HepG2 (cell line): ENCODE measurements at regions not wholly inside any gene's neighbourhood (a gene's known extent, or its start where the extent isn't known, plus 50 kb on each side); places are given as distances from the start of the nearest gene placed in this dataset.

ENCODE experiments used
- ATAC-seq: fragments of 200-7000 bp; cut with Tn5 transposase; 3 replicates; pipeline ENCODE4 v1.9.1; 2020; ENCODE audit warnings: mild to moderate bottlenecking, moderate library complexity
- BruUV-seq: library from RNA; stranded (reverse); fragments of 400-500 nt; replicated peaks from 2 replicates; lab custom pipeline; 2021; lab: Mats Ljungman, UMichigan
- CTCF ChIA-PET: fragments of 300-600 bp; formaldehyde crosslinking; extraction: SDS; loops from one replicate; lab custom pipeline; 2021; ENCODE audit warnings: low total read pairs, inconsistent platforms, low intra/inter-chr PET ratio; lab: Yijun Ruan, JAX
- POLR2A ChIA-PET: fragments of 350-600 bp; sonication (Branson Sonifier 250); formaldehyde crosslinking; loops from one replicate; lab custom pipeline; 2020; ENCODE audit warnings: antibody characterized with exemption, inconsistent platforms; lab: Yijun Ruan, JAX
- DNase-seq: peaks from one replicate; pipeline ENCODE4 v3.0.0-alpha.2; 2015; ENCODE audit warnings: low spot score
- FAIRE-seq: peaks from 3 replicates; lab custom pipeline; 2011; peaks lifted over from hg19 to GRCh38; lab: Jason Lieb, UNC
- H2AFZ ChIP-seq: one replicate; pipeline ENCODE4 v1.6.1; 2011; ENCODE audit warnings: low read length, inconsistent platforms
- H3K27ac ChIP-seq: fragments of 300-600 bp; 3 replicates; pipeline ENCODE4 v1.8.0; 2011; ENCODE audit warnings: mixed run types, mild to moderate bottlenecking, mixed read lengths, low read length, inconsistent platforms; ENCODE audit not compliant: insufficient read depth; ENCODE audit errors: extremely low read length
- H3K27me3 ChIP-seq, 2 experiments: fragments of 200-600 bp in 1 of 2; 2 replicates in 1 of 2; 3 replicates in 1 of 2; pipeline versions ENCODE4 v1.6.0 to v1.8.0; 2011; ENCODE audit warnings: low read length in 2 of 2, mild to moderate bottlenecking in 2 of 2, moderate library complexity in 2 of 2, inconsistent platforms in 1 of 2; ENCODE audit not compliant: insufficient read depth in 2 of 2, control insufficient read depth in 1 of 2
- H3K36me3 ChIP-seq, 2 experiments: fragments of 200-600 bp in 1 of 2; replicated peaks in 1 of 2; 2 replicates in 1 of 2; 3 replicates in 1 of 2; pipeline versions ENCODE4 v1.5.1 to v1.8.0; 2011; ENCODE audit warnings: low read length in 2 of 2, inconsistent platforms in 1 of 2; ENCODE audit not compliant: insufficient read depth in 2 of 2, control insufficient read depth in 1 of 2
- H3K4me1 ChIP-seq: 2 replicates; pipeline ENCODE4 v1.5.1; 2012; ENCODE audit warnings: low read length, inconsistent platforms; ENCODE audit not compliant: insufficient read depth
- H3K4me2 ChIP-seq: 2 replicates; pipeline ENCODE4 v1.6.0; 2011; ENCODE audit warnings: low read depth, low read length, inconsistent platforms
- H3K4me3 ChIP-seq, 3 experiments: fragments of 200-600 bp in 1 of 3; sonication (generic), shearing (Covaris generic) in 1 of 3; replicated peaks in 1 of 3; 2 replicates each; pipeline ENCODE4 v1.5.1; 2011 to 2016; ENCODE audit warnings: low read length in 3 of 3, inconsistent platforms in 2 of 3, low read depth in 2 of 3, mild to moderate bottlenecking in 2 of 3, control low read depth in 1 of 3, mixed read lengths in 1 of 3; ENCODE audit not compliant: insufficient read depth in 1 of 3
- H3K79me2 ChIP-seq: one replicate; pipeline ENCODE4 v1.6.1; 2011; ENCODE audit warnings: low read length, inconsistent platforms; ENCODE audit not compliant: insufficient read depth
- H3K9ac ChIP-seq: 2 replicates; pipeline ENCODE4 v1.6.0; 2011; ENCODE audit warnings: mild to moderate bottlenecking, low read depth, low read length, inconsistent platforms; ENCODE audit not compliant: insufficient read depth
- H3K9me3 ChIP-seq: 2 replicates; pipeline ENCODE4 v1.5.1; 2012; ENCODE audit warnings: mild to moderate bottlenecking, low read length
- H4K20me1 ChIP-seq: 2 replicates; pipeline ENCODE4 v1.6.0; 2011; ENCODE audit warnings: inconsistent platforms, mild to moderate bottlenecking, low read length, moderate library complexity; ENCODE audit not compliant: insufficient read depth
- HHEX ChIP-seq: IDR thresholded peaks from 2 replicates; pipeline ENCODE4 v1.6.1; 2016; ENCODE audit warnings: control low read depth
- HNRNPH1 ChIP-seq: fragments of 200-400 bp; formaldehyde crosslinking; optimal IDR thresholded peaks from 2 replicates; pipeline ENCODE3; 2017; ENCODE audit warnings: mild to moderate bottlenecking, low read depth, low read length
- REL ChIP-seq: sonication (generic); formaldehyde crosslinking; conservative IDR thresholded peaks from 2 replicates; pipeline ENCODE4 v1.8.0; 2022; ENCODE audit warnings: mild to moderate bottlenecking, missing genetic modification reagents, moderate library complexity
- RXRA ChIP-seq: sonication (generic); formaldehyde crosslinking; IDR thresholded peaks from 2 replicates; pipeline ENCODE4 v1.5.1; 2020; ENCODE audit warnings: missing genetic modification reagents
- SALL2 ChIP-seq: sonication (generic); formaldehyde crosslinking; IDR thresholded peaks from 2 replicates; pipeline ENCODE4 v1.8.1; 2023; ENCODE audit warnings: mild to moderate bottlenecking, missing genetic modification reagents, inconsistent platforms
- ZNF317 ChIP-seq: sonication (generic); formaldehyde crosslinking; IDR thresholded peaks from 2 replicates; pipeline ENCODE4 v1.5.0; 2020; ENCODE audit warnings: mild to moderate bottlenecking, missing genetic modification reagents
- ZNF329 ChIP-seq: sonication (generic); formaldehyde crosslinking; IDR thresholded peaks from 2 replicates; pipeline ENCODE4 v1.9.0; 2021; ENCODE audit warnings: low read depth, mild to moderate bottlenecking, missing genetic modification reagents
- ZNF547 ChIP-seq: sonication (generic); formaldehyde crosslinking; IDR thresholded peaks from 2 replicates; pipeline ENCODE4 v1.5.1; 2020; ENCODE audit warnings: mild to moderate bottlenecking, missing genetic modification reagents
- ZNF790 ChIP-seq: sonication (generic); formaldehyde crosslinking; IDR thresholded peaks from 2 replicates; pipeline ENCODE4 v1.8.0; 2022; ENCODE audit warnings: missing genetic modification reagents, mild to moderate bottlenecking, borderline replicate concordance
- WGBS: methylation state at CpG from one replicate; pipeline ENCODE4 v1.1.6; 2017; ENCODE audit warnings: low lambda C conversion rate; 5-methylcytosine and 5-hydroxymethylcytosine counted together
- in situ Hi-C: cut with HindIII; loops from 2 replicates; pipeline ENCODE4 v1.10.0; 2017; ENCODE audit warnings: low pct_unique_long_range_greater_than_20kb; ENCODE audit not compliant: extremely low pct_ligation_motif_present
- intact Hi-C: fragments of 100-400 bp; cut with micrococcal nuclease; formaldehyde crosslinking; loops from one replicate; pipeline ENCODE4 v1.10.0; 2022; ENCODE audit not compliant: unreplicated experiment
- TF ChIP-seq, protein P1 (sequence below): sonication (generic); formaldehyde crosslinking; conservative IDR thresholded peaks from 2 replicates; pipeline ENCODE4 v1.4.0; 2020; ENCODE audit warnings: missing genetic modification reagents
- TF ChIP-seq, protein P2 (sequence below): fragments of 450-650 bp; IDR thresholded peaks from 2 replicates; pipeline ENCODE4 v1.6.1; 2016
- TF ChIP-seq, protein P3 (sequence below): sonication (generic); formaldehyde crosslinking; IDR thresholded peaks from 2 replicates; pipeline ENCODE4 v1.4.0; 2020; ENCODE audit warnings: missing genetic modification reagents

DNA sequence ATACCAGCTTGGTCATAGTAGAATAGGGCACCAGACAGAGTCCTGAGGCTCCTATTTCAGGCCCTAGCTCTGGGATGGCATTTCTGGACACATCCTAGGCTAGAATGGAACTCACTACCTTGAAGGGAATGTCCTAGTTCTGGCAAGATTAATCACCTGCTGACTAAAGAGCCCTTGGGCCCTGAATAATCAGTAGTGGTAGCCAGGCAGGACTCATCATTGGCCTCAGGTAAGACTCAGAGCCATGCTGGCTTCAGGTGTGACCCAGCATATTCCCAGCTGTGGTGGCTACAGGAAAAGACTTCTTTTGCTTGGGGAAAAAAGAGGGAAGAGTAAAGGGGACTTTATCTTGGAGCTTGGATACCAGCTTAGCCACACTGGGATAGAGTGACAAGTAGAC lies 131.0 kb upstream of the SRD5A2 start:
- CTCF ChIA-PET, result no interaction called here
- DNase-seq (no peak), ATAC-seq (no peak), FAIRE-seq (no peak)
- Histone ChIP-seq H3K9me3 (no peaks in the 10 kb centered on the region), H3K79me2 (no peaks in the 10 kb centered on the region), H3K4me3 (no peak overlapping the region), H3K4me2 (no peak overlapping the region), H3K27ac (no peak overlapping the region), H3K27me3 (no peaks in the 10 kb centered on the region), H3K9ac (no peak overlapping the region), H4K20me1 (no peaks in the 10 kb centered on the region), H3K36me3 (no peaks in the 10 kb centered on the region), H2AFZ (no peak overlapping the region), H3K4me1 (peaks cover 8% of the 10 kb centered on the region; the same call in 1 of the 2 replicates)
- intact Hi-C loops, result no loop called here
- no TSS peak for BruUV-seq
- TF ChIP-seq ZNF329 (no peak), RXRA (CRISPR knock-in tag) (no peak), HHEX (no peak)
- in situ Hi-C loops, result no loop called here
- POLR2A ChIA-PET, result no interaction called here

DNA sequence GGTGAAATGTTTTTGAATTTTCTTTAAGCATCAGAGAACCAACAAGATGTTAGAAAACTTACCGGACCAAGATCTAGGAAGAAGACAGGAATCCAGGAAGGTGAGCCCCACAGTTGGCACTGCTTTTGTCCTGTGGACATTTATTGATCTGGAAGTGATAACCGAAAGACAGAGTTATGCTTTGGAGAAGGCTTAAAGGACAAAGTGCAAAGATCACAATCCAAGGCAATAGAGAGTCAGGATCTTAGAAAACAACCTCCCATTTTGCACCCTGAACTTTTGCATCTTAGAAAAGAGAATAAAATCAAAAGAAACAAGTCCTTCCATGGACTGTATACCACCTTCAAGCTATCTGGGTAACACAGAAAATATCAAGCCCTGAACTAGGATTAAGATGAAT lies 129.4 kb upstream of the SRD5A2 start:
- H3K4me3 ChIP-seq, result no peak overlapping the region
- FAIRE-seq, result no peak
- intact Hi-C loops (no loop called here), in situ Hi-C loops (no loop called here)
- H3K9me3 ChIP-seq, result no peaks in the 10 kb centered on the region
- TF ChIP-seq ZNF547 (CRISPR knock-in tag) (no peak), REL (CRISPR knock-in tag) (no peak), HNRNPH1 (no peak), ZNF317 (no peak), SALL2 (no peak), ZNF790 (no peak)
- TF ChIP-seq, protein P1, sequence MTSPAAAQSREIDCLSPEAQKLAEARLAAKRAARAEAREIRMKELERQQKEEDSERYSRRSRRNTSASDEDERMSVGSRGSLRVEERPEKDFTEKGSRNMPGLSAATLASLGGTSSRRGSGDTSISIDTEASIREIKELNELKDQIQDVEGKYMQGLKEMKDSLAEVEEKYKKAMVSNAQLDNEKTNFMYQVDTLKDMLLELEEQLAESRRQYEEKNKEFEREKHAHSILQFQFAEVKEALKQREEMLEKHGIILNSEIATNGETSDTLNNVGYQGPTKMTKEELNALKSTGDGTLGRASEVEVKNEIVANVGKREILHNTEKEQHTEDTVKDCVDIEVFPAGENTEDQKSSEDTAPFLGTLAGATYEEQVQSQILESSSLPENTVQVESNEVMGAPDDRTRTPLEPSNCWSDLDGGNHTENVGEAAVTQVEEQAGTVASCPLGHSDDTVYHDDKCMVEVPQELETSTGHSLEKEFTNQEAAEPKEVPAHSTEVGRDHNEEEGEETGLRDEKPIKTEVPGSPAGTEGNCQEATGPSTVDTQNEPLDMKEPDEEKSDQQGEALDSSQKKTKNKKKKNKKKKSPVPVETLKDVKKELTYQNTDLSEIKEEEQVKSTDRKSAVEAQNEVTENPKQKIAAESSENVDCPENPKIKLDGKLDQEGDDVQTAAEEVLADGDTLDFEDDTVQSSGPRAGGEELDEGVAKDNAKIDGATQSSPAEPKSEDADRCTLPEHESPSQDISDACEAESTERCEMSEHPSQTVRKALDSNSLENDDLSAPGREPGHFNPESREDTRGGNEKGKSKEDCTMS, result no peak
- TF ChIP-seq, protein P2, sequence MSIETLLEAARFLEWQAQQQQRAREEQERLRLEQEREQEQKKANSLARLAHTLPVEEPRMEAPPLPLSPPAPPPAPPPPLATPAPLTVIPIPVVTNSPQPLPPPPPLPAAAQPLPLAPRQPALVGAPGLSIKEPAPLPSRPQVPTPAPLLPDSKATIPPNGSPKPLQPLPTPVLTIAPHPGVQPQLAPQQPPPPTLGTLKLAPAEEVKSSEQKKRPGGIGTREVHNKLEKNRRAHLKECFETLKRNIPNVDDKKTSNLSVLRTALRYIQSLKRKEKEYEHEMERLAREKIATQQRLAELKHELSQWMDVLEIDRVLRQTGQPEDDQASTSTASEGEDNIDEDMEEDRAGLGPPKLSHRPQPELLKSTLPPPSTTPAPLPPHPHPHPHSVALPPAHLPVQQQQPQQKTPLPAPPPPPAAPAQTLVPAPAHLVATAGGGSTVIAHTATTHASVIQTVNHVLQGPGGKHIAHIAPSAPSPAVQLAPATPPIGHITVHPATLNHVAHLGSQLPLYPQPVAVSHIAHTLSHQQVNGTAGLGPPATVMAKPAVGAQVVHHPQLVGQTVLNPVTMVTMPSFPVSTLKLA, result no peak
- TF ChIP-seq, protein P3, sequence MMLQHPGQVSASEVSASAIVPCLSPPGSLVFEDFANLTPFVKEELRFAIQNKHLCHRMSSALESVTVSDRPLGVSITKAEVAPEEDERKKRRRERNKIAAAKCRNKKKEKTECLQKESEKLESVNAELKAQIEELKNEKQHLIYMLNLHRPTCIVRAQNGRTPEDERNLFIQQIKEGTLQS (CRISPR knock-in tag), result no peak
- no peaks in the 10 kb centered on the region for H3K27me3 ChIP-seq
- H3K27ac ChIP-seq, result no peak overlapping the region
- H3K36me3 ChIP-seq, result no peaks in the 10 kb centered on the region
- DNase-seq, result no peak
- H3K9ac ChIP-seq, result no peak overlapping the region
- no peak overlapping the region for H3K4me2 ChIP-seq
- 22% methylated on average over 2 of the region's 2 CpGs for WGBS
- no TSS peak for BruUV-seq
- CTCF ChIA-PET, result no interaction called here
- H3K79me2 ChIP-seq, result no peaks in the 10 kb centered on the region
- POLR2A ChIA-PET, result no interaction called here
- no peaks in the 10 kb centered on the region for H4K20me1 ChIP-seq
- H2AFZ ChIP-seq, result no peak overlapping the region
- peaks cover 10% of the 10 kb centered on the region; the same call in 1 of the 2 replicates for H3K4me1 ChIP-seq
- ATAC-seq, result no peak
